ENCODE measurements at regions not wholly inside any gene's neighbourhood (a gene's known extent, or its start where the extent isn't known, plus 50 kb on each side); places are given as distances from the start of the nearest gene placed in this dataset.

DNA sequence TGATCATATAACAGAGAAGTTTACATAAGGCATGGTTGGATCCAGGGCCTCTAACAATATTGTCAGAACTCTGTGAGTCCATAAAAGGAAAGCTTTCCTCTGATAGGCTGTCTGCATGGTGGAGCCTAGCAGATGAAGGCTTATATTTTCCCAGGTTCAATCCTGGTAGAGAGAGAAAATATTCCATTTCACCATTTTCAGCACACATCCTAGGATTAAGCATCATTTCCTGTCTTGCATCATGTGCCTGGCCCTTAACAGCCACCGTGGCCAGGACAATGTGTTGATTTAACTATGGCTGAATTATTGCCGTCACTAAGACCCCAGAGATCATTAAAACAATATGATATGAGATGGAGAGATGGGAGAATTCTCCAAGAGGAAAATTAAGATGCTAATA is 90.9 kb upstream of the GRIA1 start:
- Histone ChIP-seq H3K27me3 (replicated peaks in 1 of 4; ENCODE audit: control insufficient read depth in 3 of 4, extremely low read depth in 1 of 4, insufficient read depth in 3 of 4, low read length in 3 of 4) (no peaks in the 10 kb centered on the region), H3K56ac (replicated peaks; ENCODE audit: insufficient read length, low read depth, low read length) (no peak overlapping the region), H3K23me2 (ENCODE audit: low read depth, low read length) (no peaks in the 10 kb centered on the region), H4K8ac (ENCODE audit: extremely low read depth, insufficient read depth, low read length) (no peak overlapping the region), H2BK5ac (ENCODE audit: low read depth, low read length) (no peak overlapping the region), H2BK12ac (ENCODE audit: low read depth, low read length) (no peak overlapping the region), H3K79me2 (ENCODE audit: control insufficient read depth in 1 of 2, insufficient read depth in 2 of 2, low read length in 2 of 2) (no peaks in the 10 kb centered on the region), H3K36me3 (ENCODE audit: control insufficient read depth in 2 of 4, insufficient read depth in 4 of 4, low read length in 3 of 4) (no peaks in the 10 kb centered on the region), H3K4me2 (ENCODE audit: insufficient read depth in 1 of 2, low read depth in 2 of 2, low read length in 2 of 2) (no peak overlapping the region), H4K5ac (ENCODE audit: insufficient read length, low read depth, low read length) (no peak overlapping the region), H2AK5ac (ENCODE audit: low read depth, low read length) (no peak overlapping the region), H4K91ac (replicated peaks; ENCODE audit: insufficient read length, low read length) (no peak overlapping the region), H3K4me3 (ENCODE audit: extremely low read depth in 1 of 4, insufficient read depth in 2 of 4, low read depth in 3 of 4, low read length in 4 of 4) (no peak overlapping the region), H3K14ac (ENCODE audit: insufficient read length) (no peak overlapping the region), H4K20me1 (replicated peaks in 1 of 2; ENCODE audit: control insufficient read depth in 1 of 2, insufficient read depth in 2 of 2, low read length in 2 of 2) (no peaks in the 10 kb centered on the region), H3K23ac (ENCODE audit: insufficient read length) (no peak overlapping the region), H3K9ac (replicated peaks in 1 of 4; ENCODE audit: extremely low read depth in 1 of 4, low read depth in 3 of 4, low read length in 3 of 4) (no peak overlapping the region), H3K79me1 (ENCODE audit: low read depth, low read length) (no peaks in the 10 kb centered on the region), H2AFZ (ENCODE audit: low read length) (no peak overlapping the region), H3K4me1 (replicated peaks in 1 of 4; ENCODE audit: control insufficient read depth in 3 of 4, insufficient read depth in 4 of 4, low read length in 3 of 4) (no peaks in the 10 kb centered on the region), H2BK15ac (ENCODE audit: low read length) (no peak overlapping the region), H2BK20ac (ENCODE audit: low read length) (no peak overlapping the region), H3K18ac (ENCODE audit: extremely low read depth, low read length) (no peak overlapping the region), H3K9me3 (ENCODE audit: insufficient read depth in 2 of 2, low read depth in 1 of 2, low read length in 1 of 2) (no peaks in the 10 kb centered on the region), H3K27ac (ENCODE audit: low read depth, low read length) (no peak overlapping the region), H3K4ac (replicated peaks; ENCODE audit: insufficient read length, low read depth, low read length) (no peak overlapping the region), H2BK120ac (replicated peaks; ENCODE audit: low read depth, low read length) (no peak overlapping the region)
- CTCF ChIA-PET (ENCODE audit: partially characterized antibody), result interaction anchor here (1.2 kb wide), 1 partner anchor 74 kb away, joined by 4 read pairs; no protein-coding TSS in a partner anchor
- DNase-seq (ENCODE audit: low read depth in 1 of 2, low spot score in 2 of 2), result no peak
- WGBS, 2 experiments (ENCODE audit: extremely low coverage in 1 of 2, insufficient coverage in 1 of 2, insufficient read length in 1 of 2, insufficient replicate concordance in 2 of 2, low coverage in 1 of 2, low lambda C conversion rate in 2 of 2, missing lambda C conversion rate in 1 of 2), result 96% methylated on average over 2 of the region's 2 CpGs; no CpG with 5 or more reads in 1 of the 2 experiments
- FAIRE-seq, result no peak
- POLR2A ChIA-PET (ENCODE audit: partially characterized antibody), result no interaction called here
- TF ChIP-seq EGR1 (IDR thresholded peaks at IDR 0.05; ENCODE audit: borderline replicate concordance, low read depth, low read length) (no peak), TEAD4 (IDR thresholded peaks at IDR 0.05; ENCODE audit: low read depth, low read length) (no peak), SIRT6 (IDR thresholded peaks at IDR 0.05; ENCODE audit: low read length) (no peak), JUND (IDR thresholded peaks at IDR 0.05; ENCODE audit: low read length) (no peak), CBX8 (IDR thresholded peaks at IDR 0.05; ENCODE audit: borderline replicate concordance, low read depth, low read length) (no peak)
- TF ChIP-seq, protein P1, sequence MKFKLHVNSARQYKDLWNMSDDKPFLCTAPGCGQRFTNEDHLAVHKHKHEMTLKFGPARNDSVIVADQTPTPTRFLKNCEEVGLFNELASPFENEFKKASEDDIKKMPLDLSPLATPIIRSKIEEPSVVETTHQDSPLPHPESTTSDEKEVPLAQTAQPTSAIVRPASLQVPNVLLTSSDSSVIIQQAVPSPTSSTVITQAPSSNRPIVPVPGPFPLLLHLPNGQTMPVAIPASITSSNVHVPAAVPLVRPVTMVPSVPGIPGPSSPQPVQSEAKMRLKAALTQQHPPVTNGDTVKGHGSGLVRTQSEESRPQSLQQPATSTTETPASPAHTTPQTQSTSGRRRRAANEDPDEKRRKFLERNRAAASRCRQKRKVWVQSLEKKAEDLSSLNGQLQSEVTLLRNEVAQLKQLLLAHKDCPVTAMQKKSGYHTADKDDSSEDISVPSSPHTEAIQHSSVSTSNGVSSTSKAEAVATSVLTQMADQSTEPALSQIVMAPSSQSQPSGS (IDR thresholded peaks at IDR 0.05; ENCODE audit: low read length), result no peak
